HepG2 (cell line): ENCODE measurements at regions not wholly inside any gene's neighbourhood (a gene's known extent, or its start where the extent isn't known, plus 50 kb on each side); places are given as distances from the start of the nearest gene placed in this dataset.

Source experiments
- ATAC-seq: fragments of 200-7000 bp; cut with Tn5 transposase; 3 replicates; pipeline ENCODE4 v1.9.1; 2020; ENCODE audit warnings: mild to moderate bottlenecking, moderate library complexity
- BruUV-seq: library from RNA; stranded (reverse); fragments of 400-500 nt; replicated peaks from 2 replicates; lab custom pipeline; 2021; lab: Mats Ljungman, UMichigan
- CTCF ChIA-PET: fragments of 300-600 bp; formaldehyde crosslinking; extraction: SDS; loops from one replicate; lab custom pipeline; 2021; ENCODE audit warnings: low total read pairs, inconsistent platforms, low intra/inter-chr PET ratio; lab: Yijun Ruan, JAX
- POLR2A ChIA-PET: fragments of 350-600 bp; sonication (Branson Sonifier 250); formaldehyde crosslinking; loops from one replicate; lab custom pipeline; 2020; ENCODE audit warnings: antibody characterized with exemption, inconsistent platforms; lab: Yijun Ruan, JAX
- DNase-seq: peaks from one replicate; pipeline ENCODE4 v3.0.0-alpha.2; 2015; ENCODE audit warnings: low spot score
- FAIRE-seq: peaks from 3 replicates; lab custom pipeline; 2011; peaks lifted over from hg19 to GRCh38; lab: Jason Lieb, UNC
- H2AFZ ChIP-seq: one replicate; pipeline ENCODE4 v1.6.1; 2011; ENCODE audit warnings: low read length, inconsistent platforms
- H3K27ac ChIP-seq: fragments of 300-600 bp; 3 replicates; pipeline ENCODE4 v1.8.0; 2011; ENCODE audit warnings: mixed run types, mild to moderate bottlenecking, mixed read lengths, low read length, inconsistent platforms; ENCODE audit not compliant: insufficient read depth; ENCODE audit errors: extremely low read length
- H3K27me3 ChIP-seq, 2 experiments: fragments of 200-600 bp in 1 of 2; 2 replicates in 1 of 2; 3 replicates in 1 of 2; pipeline versions ENCODE4 v1.6.0 to v1.8.0; 2011; ENCODE audit warnings: low read length in 2 of 2, mild to moderate bottlenecking in 2 of 2, moderate library complexity in 2 of 2, inconsistent platforms in 1 of 2; ENCODE audit not compliant: insufficient read depth in 2 of 2, control insufficient read depth in 1 of 2
- H3K36me3 ChIP-seq, 2 experiments: fragments of 200-600 bp in 1 of 2; replicated peaks in 1 of 2; 2 replicates in 1 of 2; 3 replicates in 1 of 2; pipeline versions ENCODE4 v1.5.1 to v1.8.0; 2011; ENCODE audit warnings: low read length in 2 of 2, inconsistent platforms in 1 of 2; ENCODE audit not compliant: insufficient read depth in 2 of 2, control insufficient read depth in 1 of 2
- H3K4me1 ChIP-seq: 2 replicates; pipeline ENCODE4 v1.5.1; 2012; ENCODE audit warnings: low read length, inconsistent platforms; ENCODE audit not compliant: insufficient read depth
- H3K4me2 ChIP-seq: 2 replicates; pipeline ENCODE4 v1.6.0; 2011; ENCODE audit warnings: low read depth, low read length, inconsistent platforms
- H3K4me3 ChIP-seq, 3 experiments: fragments of 200-600 bp in 1 of 3; sonication (generic), shearing (Covaris generic) in 1 of 3; replicated peaks in 1 of 3; 2 replicates each; pipeline ENCODE4 v1.5.1; 2011 to 2016; ENCODE audit warnings: low read length in 3 of 3, inconsistent platforms in 2 of 3, low read depth in 2 of 3, mild to moderate bottlenecking in 2 of 3, control low read depth in 1 of 3, mixed read lengths in 1 of 3; ENCODE audit not compliant: insufficient read depth in 1 of 3
- H3K79me2 ChIP-seq: one replicate; pipeline ENCODE4 v1.6.1; 2011; ENCODE audit warnings: low read length, inconsistent platforms; ENCODE audit not compliant: insufficient read depth
- H3K9ac ChIP-seq: 2 replicates; pipeline ENCODE4 v1.6.0; 2011; ENCODE audit warnings: mild to moderate bottlenecking, low read depth, low read length, inconsistent platforms; ENCODE audit not compliant: insufficient read depth
- H3K9me3 ChIP-seq: 2 replicates; pipeline ENCODE4 v1.5.1; 2012; ENCODE audit warnings: mild to moderate bottlenecking, low read length
- H4K20me1 ChIP-seq: 2 replicates; pipeline ENCODE4 v1.6.0; 2011; ENCODE audit warnings: inconsistent platforms, mild to moderate bottlenecking, low read length, moderate library complexity; ENCODE audit not compliant: insufficient read depth
- ATAD3A ChIP-seq: sonication (generic); formaldehyde crosslinking; IDR thresholded peaks from 2 replicates; pipeline ENCODE4 v1.4.0; 2020; ENCODE audit warnings: missing genetic modification reagents
- PAX8 ChIP-seq: sonication (generic); formaldehyde crosslinking; IDR thresholded peaks from 2 replicates; pipeline ENCODE4 v1.8.0; 2022; ENCODE audit warnings: mild to moderate bottlenecking, missing genetic modification reagents, borderline replicate concordance
- PRMT3 ChIP-seq: sonication (generic); formaldehyde crosslinking; IDR thresholded peaks from 2 replicates; pipeline ENCODE4 v1.8.1; 2022; ENCODE audit warnings: low read depth, mild to moderate bottlenecking, moderate library complexity, missing genetic modification reagents, borderline replicate concordance
- TARDBP ChIP-seq: sonication (generic); formaldehyde crosslinking; IDR thresholded peaks from 2 replicates; pipeline ENCODE4 v1.8.0; 2022; ENCODE audit warnings: mild to moderate bottlenecking, missing genetic modification reagents
- TP53 ChIP-seq: sonication (generic); formaldehyde crosslinking; conservative IDR thresholded peaks from 2 replicates; pipeline ENCODE4 v1.4.0; 2020; ENCODE audit warnings: missing genetic modification reagents
- ZBTB7A ChIP-seq: sonication (generic); formaldehyde crosslinking; IDR thresholded peaks from 2 replicates; pipeline ENCODE4 v1.8.0; 2022; ENCODE audit warnings: mild to moderate bottlenecking, missing genetic modification reagents
- ZNF17 ChIP-seq: sonication (generic); formaldehyde crosslinking; IDR thresholded peaks from 2 replicates; pipeline ENCODE4 v1.5.0; 2020; ENCODE audit warnings: mild to moderate bottlenecking, missing genetic modification reagents
- ZNF20 ChIP-seq: sonication (generic); formaldehyde crosslinking; IDR thresholded peaks from 2 replicates; pipeline ENCODE4 v1.4.0; 2020; ENCODE audit warnings: mild to moderate bottlenecking, moderate library complexity, missing genetic modification reagents
- WGBS: methylation state at CpG from one replicate; pipeline ENCODE4 v1.1.6; 2017; ENCODE audit warnings: low lambda C conversion rate; 5-methylcytosine and 5-hydroxymethylcytosine counted together
- in situ Hi-C: cut with HindIII; loops from 2 replicates; pipeline ENCODE4 v1.10.0; 2017; ENCODE audit warnings: low pct_unique_long_range_greater_than_20kb; ENCODE audit not compliant: extremely low pct_ligation_motif_present
- intact Hi-C: fragments of 100-400 bp; cut with micrococcal nuclease; formaldehyde crosslinking; loops from one replicate; pipeline ENCODE4 v1.10.0; 2022; ENCODE audit not compliant: unreplicated experiment
- TF ChIP-seq, protein P1 (sequence below): sonication (generic); formaldehyde crosslinking; IDR thresholded peaks from 2 replicates; pipeline ENCODE4 v1.4.0; 2020; ENCODE audit warnings: low read depth, missing genetic modification reagents
- TF ChIP-seq, protein P2 (sequence below): sonication (generic); formaldehyde crosslinking; IDR thresholded peaks from 2 replicates; pipeline ENCODE4 v1.4.0; 2020; ENCODE audit warnings: mild to moderate bottlenecking, missing genetic modification reagents

DNA sequence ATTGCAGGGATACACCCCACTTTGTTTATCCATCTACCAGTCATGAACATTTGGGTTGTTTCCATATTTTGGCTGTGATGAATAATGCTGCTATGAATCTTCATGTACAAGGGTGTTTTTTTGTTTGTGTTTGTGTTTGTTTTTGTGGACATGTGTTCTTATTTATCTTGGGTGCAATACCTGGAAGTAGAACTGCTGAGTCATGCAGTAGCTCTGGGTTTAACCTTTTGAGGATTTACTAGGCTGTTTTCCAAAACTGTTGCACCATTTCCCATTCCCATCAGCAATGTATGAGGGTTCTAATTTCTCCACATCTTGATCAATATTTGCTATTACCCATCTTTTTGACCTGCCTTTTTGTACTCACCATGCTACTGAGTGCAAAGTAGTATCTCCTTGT lies 140.0 kb upstream of the CYP1B1 start (continued):
- no peak for TF ChIP-seq PAX8

DNA sequence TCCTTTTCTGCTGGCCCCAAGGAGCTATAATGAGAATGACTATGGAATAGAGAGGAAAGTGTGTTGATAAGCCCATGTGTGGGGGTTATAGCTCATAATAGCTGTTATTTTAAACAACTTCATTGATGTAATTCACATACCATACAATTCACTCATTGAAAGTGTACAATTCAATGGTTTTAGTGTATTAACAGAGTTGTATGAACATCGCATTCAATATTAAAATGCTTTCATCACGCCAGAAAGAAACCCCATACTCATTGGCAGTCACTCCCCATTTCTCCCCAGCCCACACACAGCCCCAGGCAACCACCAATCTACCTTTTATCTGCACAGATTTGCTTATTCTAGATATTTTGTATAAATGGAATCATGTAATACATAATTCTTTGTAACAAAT lies 139.6 kb upstream of the CYP1B1 start:
- H3K9ac ChIP-seq, result no peak overlapping the region
- POLR2A ChIA-PET, result no interaction called here
- H3K79me2 ChIP-seq, result no peaks in the 10 kb centered on the region
- no peak for FAIRE-seq
- H3K4me1 ChIP-seq, result 0 out of 2 replicates have a peak, but pooled peaks cover 5% of the 10 kb centered on the region
- in situ Hi-C loops (no loop called here), intact Hi-C loops (no loop called here)
- no peak for ATAC-seq
- no peaks in the 10 kb centered on the region; a peak in 2 of 5 replicates for H3K27me3 ChIP-seq
- no peak for DNase-seq
- H3K4me2 ChIP-seq, result no peak overlapping the region
- H4K20me1 ChIP-seq, result no peaks in the 10 kb centered on the region
- 36% methylated on average over 2 of the region's 2 CpGs for WGBS
- H3K27ac ChIP-seq, result no peak overlapping the region
- BruUV-seq, result no TSS peak
- no peak overlapping the region for H3K4me3 ChIP-seq
- TF ChIP-seq, protein P1, sequence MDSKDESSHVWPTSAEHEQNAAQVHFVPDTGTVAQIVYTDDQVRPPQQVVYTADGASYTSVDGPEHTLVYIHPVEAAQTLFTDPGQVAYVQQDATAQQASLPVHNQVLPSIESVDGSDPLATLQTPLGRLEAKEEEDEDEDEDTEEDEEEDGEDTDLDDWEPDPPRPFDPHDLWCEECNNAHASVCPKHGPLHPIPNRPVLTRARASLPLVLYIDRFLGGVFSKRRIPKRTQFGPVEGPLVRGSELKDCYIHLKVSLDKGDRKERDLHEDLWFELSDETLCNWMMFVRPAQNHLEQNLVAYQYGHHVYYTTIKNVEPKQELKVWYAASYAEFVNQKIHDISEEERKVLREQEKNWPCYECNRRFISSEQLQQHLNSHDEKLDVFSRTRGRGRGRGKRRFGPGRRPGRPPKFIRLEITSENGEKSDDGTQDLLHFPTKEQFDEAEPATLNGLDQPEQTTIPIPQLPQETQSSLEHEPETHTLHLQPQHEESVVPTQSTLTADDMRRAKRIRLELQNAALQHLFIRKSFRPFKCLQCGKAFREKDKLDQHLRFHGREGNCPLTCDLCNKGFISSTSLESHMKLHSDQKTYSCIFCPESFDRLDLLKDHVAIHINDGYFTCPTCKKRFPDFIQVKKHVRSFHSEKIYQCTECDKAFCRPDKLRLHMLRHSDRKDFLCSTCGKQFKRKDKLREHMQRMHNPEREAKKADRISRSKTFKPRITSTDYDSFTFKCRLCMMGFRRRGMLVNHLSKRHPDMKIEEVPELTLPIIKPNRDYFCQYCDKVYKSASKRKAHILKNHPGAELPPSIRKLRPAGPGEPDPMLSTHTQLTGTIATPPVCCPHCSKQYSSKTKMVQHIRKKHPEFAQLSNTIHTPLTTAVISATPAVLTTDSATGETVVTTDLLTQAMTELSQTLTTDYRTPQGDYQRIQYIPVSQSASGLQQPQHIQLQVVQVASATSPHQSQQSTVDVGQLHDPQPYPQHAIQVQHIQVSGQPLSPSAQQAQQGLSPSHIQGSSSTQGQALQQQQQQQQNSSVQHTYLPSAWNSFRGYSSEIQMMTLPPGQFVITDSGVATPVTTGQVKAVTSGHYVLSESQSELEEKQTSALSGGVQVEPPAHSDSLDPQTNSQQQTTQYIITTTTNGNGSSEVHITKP (CRISPR knock-in tag), result no peak
- TF ChIP-seq ZNF20 (CRISPR knock-in tag) (no peak), ATAD3A (CRISPR knock-in tag) (no peak), ZNF17 (no peak), ZBTB7A (CRISPR knock-in tag) (no peak), PRMT3 (CRISPR knock-in tag) (no peak), TP53 (CRISPR knock-in tag) (no peak), TARDBP (CRISPR knock-in tag) (no peak)
- TF ChIP-seq, protein P2, sequence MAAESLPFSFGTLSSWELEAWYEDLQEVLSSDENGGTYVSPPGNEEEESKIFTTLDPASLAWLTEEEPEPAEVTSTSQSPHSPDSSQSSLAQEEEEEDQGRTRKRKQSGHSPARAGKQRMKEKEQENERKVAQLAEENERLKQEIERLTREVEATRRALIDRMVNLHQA (CRISPR knock-in tag), result no peak
- CTCF ChIA-PET, result no interaction called here
- no peaks in the 10 kb centered on the region for H3K9me3 ChIP-seq
- no peak overlapping the region for H2AFZ ChIP-seq
- H3K36me3 ChIP-seq, result no peaks in the 10 kb centered on the region
